HL-60 (cell line): ENCODE measurements at regions not wholly inside any gene's neighbourhood (a gene's known extent, or its start where the extent isn't known, plus 50 kb on each side); places are given as distances from the start of the nearest gene placed in this dataset.
"Not testable (repeated sequence)": the region's sequence is repeated elsewhere in the genome, so short reads cannot be mapped to it uniquely, and the experiment has no call there.

ENCODE experiments used
- DNase-seq, 2 experiments: peaks; one replicate each; pipeline ENCODE4 v3.0.0-alpha.2; 2010 to 2020; ENCODE audit warnings: low read depth in 1 of 2, low spot score in 1 of 2
- H3K27ac ChIP-seq: fragments of 250-450 bp; sonication (Bioruptor Pico); replicated peaks from 2 replicates; pipeline ENCODE4 v1.5.1; 2020; ENCODE audit warnings: mild to moderate bottlenecking, moderate library complexity
- H3K27me3 ChIP-seq: fragments of 250-450 bp; sonication (Bioruptor Pico); 2 replicates; pipeline ENCODE4 v1.5.1; 2021; ENCODE audit warnings: mild to moderate bottlenecking, moderate library complexity; ENCODE audit not compliant: insufficient read depth, poor library complexity, severe bottlenecking
- H3K4me3 ChIP-seq: replicated peaks from 2 replicates; pipeline ENCODE4 v1.5.1; 2011; ENCODE audit warnings: mild to moderate bottlenecking, control low read depth, low read length; ENCODE audit not compliant: insufficient read depth
- CTCF ChIP-seq: IDR thresholded peaks from one replicate; pipeline ENCODE4 v1.5.1; 2011; ENCODE audit warnings: low read length, control low read depth, inconsistent platforms; ENCODE audit not compliant: insufficient read depth
- GABPA ChIP-seq: IDR thresholded peaks from 2 replicates; pipeline ENCODE4 v1.6.1; 2012; ENCODE audit warnings: low read depth
- POLR2AphosphoS5 ChIP-seq: IDR thresholded peaks from 2 replicates; pipeline ENCODE4 v1.6.1; 2012; ENCODE audit warnings: low read depth
- REST ChIP-seq: IDR thresholded peaks from 2 replicates; pipeline ENCODE4 v1.6.1; 2012; ENCODE audit warnings: low read depth; ENCODE audit not compliant: insufficient replicate concordance
- SPI1 ChIP-seq: IDR thresholded peaks from 2 replicates; pipeline ENCODE4 v1.6.1; 2012; ENCODE audit warnings: low read depth, mild to moderate bottlenecking, borderline replicate concordance

- DNase-seq, result no peak
- Histone ChIP-seq H3K4me3 (no peak overlapping the region), H3K27ac (no peak overlapping the region), H3K27me3 (no peaks in the 10 kb centered on the region)
- no peak for TF ChIP-seq POLR2AphosphoS5
- TF ChIP-seq SPI1, result no peak
- no peak for TF ChIP-seq CTCF
- no peak for TF ChIP-seq GABPA
- no peak for TF ChIP-seq REST
Observed at GRCh38 chr15:39029741-39030140, 465.1 kb upstream of the RASGRP1 start.

- TF ChIP-seq POLR2AphosphoS5 (no peak), SPI1 (no peak), CTCF (no peak), GABPA (no peak), REST (no peak)
- Histone ChIP-seq H3K4me3 (no peak overlapping the region), H3K27ac (no peak overlapping the region), H3K27me3 (no peaks in the 10 kb centered on the region)
- DNase-seq, result no peak
Observed at GRCh38 chr15:39030291-39031070, 465.9 kb upstream of the RASGRP1 start.

GRCh38 chr15:39031596-39031995 is 467.0 kb upstream of the RASGRP1 start:
- H3K27me3 ChIP-seq, result no peaks in the 10 kb centered on the region
- H3K27ac ChIP-seq, result no peak overlapping the region
- DNase-seq, result no peak
- TF ChIP-seq POLR2AphosphoS5 (no peak), SPI1 (no peak)
- no peak overlapping the region for H3K4me3 ChIP-seq

GRCh38 chr15:39034816-39035215 is 470.2 kb upstream of the RASGRP1 start:
- H3K27me3 ChIP-seq, result no peaks in the 10 kb centered on the region
- TF ChIP-seq CTCF (no peak), SPI1 (no peak), POLR2AphosphoS5 (no peak), REST (no peak), GABPA (no peak)
- no peak overlapping the region for H3K4me3 ChIP-seq
- no peak overlapping the region for H3K27ac ChIP-seq
- no peak for DNase-seq

GRCh38 chr15:39037611-39038010 is 473.0 kb upstream of the RASGRP1 start:
- not testable (repeated sequence) for H3K4me3 ChIP-seq, DNase-seq, H3K27ac ChIP-seq, H3K27me3 ChIP-seq
